H1 (cell line): ENCODE measurements at regions not wholly inside any gene's neighbourhood (a gene's known extent, or its start where the extent isn't known, plus 50 kb on each side); places are given as distances from the start of the nearest gene placed in this dataset.

Experiments used
- CTCF ChIA-PET: fragments of 300-600 bp; sonication (Branson Sonifier 250); formaldehyde crosslinking; loops from one replicate; lab custom pipeline; 2021; ENCODE audit not compliant: partially characterized antibody; lab: Charles Lee
- POLR2A ChIA-PET: fragments of 300-600 bp; sonication (Branson Sonifier 250); formaldehyde crosslinking; loops from one replicate; lab custom pipeline; 2021; ENCODE audit warnings: inconsistent platforms; ENCODE audit not compliant: partially characterized antibody; lab: Charles Lee
- DNase-seq, 2 experiments: peaks; one replicate each; pipeline versions ENCODE4 v3.0.0 to v3.0.0-alpha.2; 2010 to 2022; ENCODE audit warnings: low spot score in 2 of 2, low read depth in 1 of 2, mixed read lengths in 1 of 2
- FAIRE-seq: peaks from 2 replicates; lab custom pipeline; 2011; peaks lifted over from hg19 to GRCh38; lab: Jason Lieb, UNC
- H2AFZ ChIP-seq: 2 replicates; pipeline ENCODE4 v1.8.1; 2012; ENCODE audit warnings: low read length, inconsistent platforms
- H2AK5ac ChIP-seq: 2 replicates; pipeline ENCODE4 v1.6.1; 2013; ENCODE audit warnings: low read depth, low read length
- H2BK120ac ChIP-seq: replicated peaks from 2 replicates; pipeline ENCODE3; 2013; ENCODE audit warnings: low read depth, low read length, inconsistent platforms
- H2BK12ac ChIP-seq: 2 replicates; pipeline ENCODE4 v1.6.1; 2013; ENCODE audit warnings: low read depth, low read length
- H2BK15ac ChIP-seq: 2 replicates; pipeline ENCODE4 v1.6.1; 2013; ENCODE audit warnings: low read length
- H2BK20ac ChIP-seq: 2 replicates; pipeline ENCODE4 v1.6.1; 2013; ENCODE audit warnings: low read length
- H2BK5ac ChIP-seq: 2 replicates; pipeline ENCODE4 v1.6.1; 2013; ENCODE audit warnings: low read depth, low read length
- H3K14ac ChIP-seq: 2 replicates; pipeline ENCODE4 v1.6.1; 2013; ENCODE audit warnings: inconsistent platforms; ENCODE audit not compliant: insufficient read length
- H3K18ac ChIP-seq: 2 replicates; pipeline ENCODE4 v1.6.1; 2013; ENCODE audit warnings: low read length; ENCODE audit errors: extremely low read depth
- H3K23ac ChIP-seq: 2 replicates; pipeline ENCODE4 v1.6.1; 2013; ENCODE audit warnings: inconsistent platforms; ENCODE audit not compliant: insufficient read length
- H3K23me2 ChIP-seq: 2 replicates; pipeline ENCODE4 v1.6.1; 2013; ENCODE audit warnings: low read depth, low read length
- H3K27ac ChIP-seq: 2 replicates; pipeline ENCODE4 v1.6.1; 2011; ENCODE audit warnings: low read depth, low read length, inconsistent platforms
- H3K27me3 ChIP-seq, 4 experiments: replicated peaks in 1 of 4; 1 replicate in 1 of 4; 2 replicates in 3 of 4; pipeline versions ENCODE4 v1.6.1 to v1.8.1; 2011 to 2013; ENCODE audit warnings: low read length in 3 of 4, mild to moderate bottlenecking in 3 of 4, inconsistent platforms in 2 of 4, mixed read lengths in 2 of 4, moderate library complexity in 1 of 4; ENCODE audit not compliant: control insufficient read depth in 3 of 4, insufficient read depth in 3 of 4; ENCODE audit errors: extremely low read depth in 1 of 4
- H3K36me3 ChIP-seq, 4 experiments: 2 replicates each; pipeline versions ENCODE4 v1.6.1 to v1.8.1; 2011 to 2013; ENCODE audit warnings: mild to moderate bottlenecking in 4 of 4, low read length in 3 of 4, moderate library complexity in 2 of 4, control low read depth in 1 of 4, inconsistent platforms in 1 of 4; ENCODE audit not compliant: insufficient read depth in 4 of 4, control insufficient read depth in 2 of 4
- H3K4ac ChIP-seq: replicated peaks from 2 replicates; pipeline ENCODE3; 2013; ENCODE audit warnings: low read length, low read depth, mixed read lengths, inconsistent platforms; ENCODE audit not compliant: insufficient read length
- H3K4me1 ChIP-seq, 4 experiments: replicated peaks in 1 of 4; 1 replicate in 1 of 4; 2 replicates in 3 of 4; pipeline versions ENCODE4 v1.6.1 to v1.8.1; 2011 to 2013; ENCODE audit warnings: low read length in 3 of 4, inconsistent platforms in 2 of 4, mixed read lengths in 1 of 4; ENCODE audit not compliant: insufficient read depth in 4 of 4, control insufficient read depth in 3 of 4
- H3K4me2 ChIP-seq, 2 experiments: 2 replicates each; pipeline versions ENCODE4 v1.6.1 to v1.8.1; 2011 to 2013; ENCODE audit warnings: low read depth in 2 of 2, low read length in 2 of 2, control low read depth in 1 of 2, inconsistent platforms in 1 of 2, mild to moderate bottlenecking in 1 of 2; ENCODE audit not compliant: insufficient read depth in 1 of 2
- H3K4me3 ChIP-seq, 4 experiments: fragments of 200-600, 300-600 bp in 1 of 4; sonication (generic), shearing (Covaris generic), sonication (Bioruptor Twin) in 1 of 4; 2 replicates each; pipeline versions ENCODE4 v1.5.1 to v1.8.1; 2011 to 2016; ENCODE audit warnings: low read length in 4 of 4, low read depth in 3 of 4, control low read depth in 2 of 4, inconsistent platforms in 2 of 4, mild to moderate bottlenecking in 2 of 4, mixed read lengths in 1 of 4, moderate library complexity in 1 of 4; ENCODE audit not compliant: insufficient read depth in 2 of 4; ENCODE audit errors: extremely low read depth in 1 of 4
- H3K56ac ChIP-seq: replicated peaks from 2 replicates; pipeline ENCODE3; 2013; ENCODE audit warnings: low read depth, mild to moderate bottlenecking, mixed read lengths, low read length, inconsistent platforms; ENCODE audit not compliant: insufficient read length
- H3K79me1 ChIP-seq: 2 replicates; pipeline ENCODE4 v1.6.1; 2013; ENCODE audit warnings: low read depth, low read length, control low read depth
- H3K79me2 ChIP-seq, 2 experiments: 2 replicates each; pipeline versions ENCODE4 v1.6.1 to v1.8.1; 2012 to 2013; ENCODE audit warnings: low read length in 2 of 2, mild to moderate bottlenecking in 2 of 2, inconsistent platforms in 1 of 2; ENCODE audit not compliant: insufficient read depth in 2 of 2, control insufficient read depth in 1 of 2
- H3K9ac ChIP-seq, 4 experiments: replicated peaks in 1 of 4; 1 replicate in 1 of 4; 2 replicates in 3 of 4; pipeline versions ENCODE4 v1.6.1 to v1.8.1; 2011 to 2013; ENCODE audit warnings: low read depth in 3 of 4, low read length in 3 of 4, control low read depth in 2 of 4, mild to moderate bottlenecking in 2 of 4, moderate library complexity in 2 of 4, inconsistent platforms in 1 of 4; ENCODE audit errors: extremely low read depth in 1 of 4
- H3K9me3 ChIP-seq, 2 experiments: 2 replicates each; pipeline versions ENCODE4 v1.6.1 to v1.8.1; 2012 to 2013; ENCODE audit warnings: mild to moderate bottlenecking in 2 of 2, moderate library complexity in 2 of 2, control low read depth in 1 of 2, inconsistent platforms in 1 of 2, low read depth in 1 of 2, low read length in 1 of 2, mixed read lengths in 1 of 2; ENCODE audit not compliant: insufficient read depth in 2 of 2
- H4K20me1 ChIP-seq, 2 experiments: replicated peaks in 1 of 2; 2 replicates each; pipeline versions ENCODE3 to v1.8.1; 2011 to 2013; ENCODE audit warnings: inconsistent platforms in 2 of 2, low read length in 2 of 2, mild to moderate bottlenecking in 1 of 2; ENCODE audit not compliant: insufficient read depth in 2 of 2, control insufficient read depth in 1 of 2
- H4K5ac ChIP-seq: 2 replicates; pipeline ENCODE4 v1.6.1; 2013; ENCODE audit warnings: low read length, low read depth, mixed read lengths, inconsistent platforms; ENCODE audit not compliant: insufficient read length
- H4K8ac ChIP-seq: 2 replicates; pipeline ENCODE4 v1.8.0; 2013; ENCODE audit warnings: mild to moderate bottlenecking, moderate library complexity, low read length, inconsistent platforms; ENCODE audit not compliant: insufficient read depth; ENCODE audit errors: extremely low read depth
- H4K91ac ChIP-seq: replicated peaks from 2 replicates; pipeline ENCODE3; 2013; ENCODE audit warnings: low read length, mixed read lengths, inconsistent platforms; ENCODE audit not compliant: insufficient read length
- GTF2F1 ChIP-seq: IDR thresholded peaks from 2 replicates; pipeline ENCODE4 v1.6.1; 2012; ENCODE audit warnings: low read depth, low read length, improper control_type of control experiment, borderline replicate concordance
- KDM4A ChIP-seq: IDR thresholded peaks from one replicate; pipeline ENCODE4 v1.7.1; 2012; ENCODE audit warnings: low read depth, mild to moderate bottlenecking, moderate library complexity, low read length, inconsistent platforms; ENCODE audit not compliant: severe bottlenecking
- MAFK ChIP-seq: IDR thresholded peaks from 2 replicates; pipeline ENCODE4 v1.6.1; 2012; ENCODE audit warnings: low read depth, mild to moderate bottlenecking, improper control_type of control experiment, low read length
- RBBP5 ChIP-seq: IDR thresholded peaks from 2 replicates; pipeline ENCODE4 v1.7.1; 2012; ENCODE audit warnings: low read depth, mild to moderate bottlenecking, inconsistent platforms, low read length, moderate library complexity, borderline replicate concordance
- SUZ12 ChIP-seq: fragments of 200-600 bp; sonication (generic); IDR thresholded peaks from 2 replicates; pipeline ENCODE4 v1.6.1; 2012; ENCODE audit warnings: mild to moderate bottlenecking, inconsistent platforms, low read length, moderate library complexity, mixed read lengths
- WGBS, 2 experiments: shearing (Covaris generic) in 1 of 2; methylation state at CpG; one replicate each; pipeline versions ENCODE4 v1.1.6 to v1.1.7; 2013 to 2015; ENCODE audit warnings: low lambda C conversion rate in 2 of 2, mixed read lengths in 2 of 2, inconsistent platforms in 1 of 2, low coverage in 1 of 2, missing lambda C conversion rate in 1 of 2; ENCODE audit not compliant: insufficient replicate concordance in 2 of 2, insufficient coverage in 1 of 2, insufficient read length in 1 of 2; ENCODE audit errors: extremely low coverage in 1 of 2, missing lambda C conversion rate in 1 of 2; 5-methylcytosine and 5-hydroxymethylcytosine counted together

DNA sequence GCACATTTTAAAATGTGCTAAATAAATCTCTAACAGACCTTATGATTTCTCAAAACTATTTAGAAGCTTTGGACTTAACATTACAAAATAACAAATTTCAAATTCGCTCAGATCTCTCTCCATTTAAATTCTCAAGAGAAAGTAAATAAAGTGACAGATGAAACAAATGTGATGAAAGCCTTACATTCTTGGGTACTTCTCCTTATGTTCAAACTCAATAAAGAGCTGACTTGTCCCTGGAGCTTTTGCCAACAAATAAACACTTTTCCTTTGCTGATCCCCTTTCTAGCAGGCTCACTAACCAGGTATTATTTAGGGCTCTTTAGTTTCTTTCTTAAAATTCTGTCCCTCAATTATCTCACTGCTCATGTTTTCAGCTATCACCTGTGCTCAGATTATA lies 259.1 kb upstream of the ARPP21 start:
- no peak overlapping the region for H2AK5ac ChIP-seq
- H2BK12ac ChIP-seq, result no peak overlapping the region
- no peak overlapping the region for H2AFZ ChIP-seq
- H2BK120ac ChIP-seq, result no peak overlapping the region
- no peak overlapping the region for H3K4ac ChIP-seq
- no peak overlapping the region for H4K5ac ChIP-seq
- H3K4me1 ChIP-seq, result peaks cover 0 to 2% (median 0%) of the 10 kb centered on the region in 4 experiments; a peak in 2 of 7 replicates
- H3K18ac ChIP-seq, result no peak overlapping the region
- H4K91ac ChIP-seq, result no peak overlapping the region
- no peak overlapping the region for H2BK15ac ChIP-seq
- no peaks in the 10 kb centered on the region for H3K79me2 ChIP-seq
- no peak overlapping the region for H2BK20ac ChIP-seq
- no peak overlapping the region for H3K4me3 ChIP-seq
- TF ChIP-seq KDM4A (no peak), MAFK (no peak), RBBP5 (no peak), GTF2F1 (no peak), SUZ12 (no peak)
- 90% methylated on average over 1 of the region's 1 CpG; no CpG with 5 or more reads in 1 of the 2 experiments for WGBS, 2 experiments
- no peak overlapping the region for H3K23ac ChIP-seq
- no peak overlapping the region for H3K9ac ChIP-seq
- no peaks in the 10 kb centered on the region for H3K27me3 ChIP-seq
- no peak for FAIRE-seq
- H3K9me3 ChIP-seq, result no peaks in the 10 kb centered on the region
- no peak overlapping the region for H3K56ac ChIP-seq
- no peaks in the 10 kb centered on the region for H3K79me1 ChIP-seq
- DNase-seq, result no peak
- no peaks in the 10 kb centered on the region for H4K20me1 ChIP-seq
- H2BK5ac ChIP-seq, result no peak overlapping the region
- POLR2A ChIA-PET, result no interaction called here
- no peak overlapping the region for H3K14ac ChIP-seq
- H3K27ac ChIP-seq, result no peak overlapping the region
- H3K36me3 ChIP-seq, result no peaks in the 10 kb centered on the region
- no peak overlapping the region for H4K8ac ChIP-seq
- H3K4me2 ChIP-seq, result no peak overlapping the region
- CTCF ChIA-PET, result interaction anchor here (0.6 to 1.0 kb wide), 3 partner anchors 22 to 528 kb away, joined by 3 read pairs; no protein-coding TSS in a partner anchor
- H3K23me2 ChIP-seq, result no peaks in the 10 kb centered on the region; the same call in 1 of the 2 replicates
